Heart left ventricle (tissue), 16 donors: ENCODE measurements at regions not wholly inside any gene's neighbourhood (a gene's known extent, or its start where the extent isn't known, plus 50 kb on each side); places are given as distances from the start of the nearest gene placed in this dataset.

ENCODE experiments used
- ATAC-seq, 4 donors: fragments of 200-7000 bp; cut with Tn5 transposase; one replicate each; pipeline ENCODE4 v1.9.1; 2020 to 2022; ENCODE audit warnings: moderate library complexity in 4 of 4, mild to moderate bottlenecking in 3 of 4, moderate number of reproducible peaks in 1 of 4
- DNase-seq, 5 donors: peaks; one replicate each; pipeline ENCODE4 v3.0.0-alpha.2; 2020
- H3K27ac ChIP-seq, 12 donors: fragments of 200-600 bp; sonication (generic) in 4 of 12; one replicate each; pipeline versions ENCODE4 v1.5.0 to v1.8.0; 2016 to 2022; ENCODE audit warnings: mild to moderate bottlenecking in 2 of 12
- H3K27me3 ChIP-seq, 9 donors: fragments of 200-600 bp; sonication (generic) in 2 of 9; one replicate each; pipeline versions ENCODE4 v1.5.1 to v1.8.0; 2016 to 2022; ENCODE audit warnings: mild to moderate bottlenecking in 3 of 9
- H3K36me3 ChIP-seq, 9 donors: fragments of 200-600 bp; sonication (generic) in 2 of 9; one replicate each; pipeline versions ENCODE4 v1.5.0 to v1.8.0; 2018 to 2022; ENCODE audit warnings: mild to moderate bottlenecking in 2 of 9
- H3K4me1 ChIP-seq, 12 donors: fragments of 200-600 bp; sonication (generic) in 4 of 12; one replicate each; pipeline versions ENCODE4 v1.5.0 to v1.8.0; 2016 to 2022; ENCODE audit warnings: mild to moderate bottlenecking in 3 of 12
- H3K4me3 ChIP-seq, 12 donors: fragments of 200-600 bp; sonication (generic) in 4 of 12; one replicate each; pipeline versions ENCODE4 v1.5.0 to v1.8.0; 2017 to 2022; ENCODE audit warnings: mild to moderate bottlenecking in 9 of 12, moderate library complexity in 4 of 12
- H3K9me3 ChIP-seq, 12 donors: fragments of 200-600 bp; sonication (generic) in 4 of 12; one replicate each; pipeline versions ENCODE4 v1.5.0 to v1.8.0; 2016 to 2022; ENCODE audit warnings: mild to moderate bottlenecking in 1 of 12
- POLR2A ChIP-seq, 2 donors: fragments of 450-650 bp; IDR thresholded peaks; one replicate each; pipeline ENCODE4 v1.6.1; 2017; ENCODE audit warnings: antibody characterized with exemption in 2 of 2, mild to moderate bottlenecking in 2 of 2, moderate library complexity in 2 of 2
- WGBS, 4 donors: extraction: QIAGEN DNeasy Blood & Tissue Kit in 2 of 4; methylation state at CpG; one replicate each; pipeline versions ENCODE4 v1.1.5 to v1.1.7; 2013 to 2018; 5-methylcytosine and 5-hydroxymethylcytosine counted together
- intact Hi-C, 10 donors: fragments of 100-400 bp; cut with DNase I; formaldehyde crosslinking; loops; one replicate each; pipeline versions ENCODE4 v1.11.1 to v1.14.2; 2022
- TF ChIP-seq, protein P1 (sequence below), 12 donors: fragments of 200-600 bp; sonication (generic) in 4 of 12; IDR thresholded peaks; one replicate each; pipeline versions ENCODE4 v1.5.0 to v1.8.0; 2018 to 2022; ENCODE audit warnings: antibody characterized with exemption in 12 of 12, mild to moderate bottlenecking in 5 of 12
- donor health status: ischemic (EF 13 %, LVEDD 7.1; RV severe dilation, severe dysfunction).
- donor health status: healthy with polysubstance abuse.
- donor health status: DM: no; HTN: yes; CAD: no.
- donor health status: DM: no; HTN: no; CAD: no.
- donor health status: ischemic (EF 25% LVEDD 6.9; RV normal size, moderate dysfunction).
- donor health status: ischemic (EF 25% LVEDD 5.7; RV mildly dilated, moderate dysfunction).
- donor health status: healthy.
- donor health status: DM: yes; HTN: yes; CAD: no.
- donor health status: ischemic (EF 35%, LVEDD 5.7; RV mildly dilated, moderate dysfunction).
- donor health status: nonischemic (EF 11% LVEDD 7.7; RV severe dilation, severe dysfunction).
- donor health status: DM: yes; HTN: yes; CAD: no.
- donor health status: PGD.
- donor health status: ischemic (EF 29% LVEDD 5.4; RV normal size, mild dysfunction).
- donor health status: nonischemic (EF 23%, LVEDD 6.1; RV moderate dilation, normal function).

DNA sequence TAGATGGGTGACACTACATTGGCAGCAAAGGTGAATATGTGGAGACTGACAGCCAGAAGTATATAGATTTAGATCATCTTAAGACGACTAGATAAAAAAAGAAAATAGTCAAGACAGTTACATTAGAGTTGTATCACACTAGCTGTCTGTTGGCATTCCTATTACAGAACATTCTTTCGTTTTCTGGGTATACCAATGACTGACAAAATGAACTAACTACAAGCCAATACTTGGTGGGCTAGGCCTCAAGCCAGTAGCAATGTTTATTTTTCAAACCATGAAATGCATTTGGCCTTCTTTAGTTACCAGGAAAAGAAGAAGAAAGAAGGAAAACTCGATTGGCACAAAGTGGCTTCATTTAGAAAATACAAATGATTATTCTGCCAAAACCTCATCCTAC lies 944.9 kb upstream of the ZEB2 start:
- WGBS, 4 donors = 69 to 81% (median 75%) methylated on average over 3 of the region's 3 CpGs
- ATAC-seq (no peak), DNase-seq (no peak)
- Histone ChIP-seq H3K27ac (no peak overlapping the region), H3K4me3 (no peak overlapping the region), H3K27me3 (no peaks in the 10 kb centered on the region), H3K36me3 (no peaks in the 10 kb centered on the region), H3K4me1 (no peaks in the 10 kb centered on the region), H3K9me3 (peaks cover 0 to 2% (median 0%) of the 10 kb centered on the region in 12 donors)
- TF ChIP-seq, protein P1, sequence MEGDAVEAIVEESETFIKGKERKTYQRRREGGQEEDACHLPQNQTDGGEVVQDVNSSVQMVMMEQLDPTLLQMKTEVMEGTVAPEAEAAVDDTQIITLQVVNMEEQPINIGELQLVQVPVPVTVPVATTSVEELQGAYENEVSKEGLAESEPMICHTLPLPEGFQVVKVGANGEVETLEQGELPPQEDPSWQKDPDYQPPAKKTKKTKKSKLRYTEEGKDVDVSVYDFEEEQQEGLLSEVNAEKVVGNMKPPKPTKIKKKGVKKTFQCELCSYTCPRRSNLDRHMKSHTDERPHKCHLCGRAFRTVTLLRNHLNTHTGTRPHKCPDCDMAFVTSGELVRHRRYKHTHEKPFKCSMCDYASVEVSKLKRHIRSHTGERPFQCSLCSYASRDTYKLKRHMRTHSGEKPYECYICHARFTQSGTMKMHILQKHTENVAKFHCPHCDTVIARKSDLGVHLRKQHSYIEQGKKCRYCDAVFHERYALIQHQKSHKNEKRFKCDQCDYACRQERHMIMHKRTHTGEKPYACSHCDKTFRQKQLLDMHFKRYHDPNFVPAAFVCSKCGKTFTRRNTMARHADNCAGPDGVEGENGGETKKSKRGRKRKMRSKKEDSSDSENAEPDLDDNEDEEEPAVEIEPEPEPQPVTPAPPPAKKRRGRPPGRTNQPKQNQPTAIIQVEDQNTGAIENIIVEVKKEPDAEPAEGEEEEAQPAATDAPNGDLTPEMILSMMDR (IDR thresholded peaks at IDR 0.05) = no peak
- TF ChIP-seq POLR2A (IDR thresholded peaks at IDR 0.05) = no peak
- intact Hi-C loops = no loop called here

DNA sequence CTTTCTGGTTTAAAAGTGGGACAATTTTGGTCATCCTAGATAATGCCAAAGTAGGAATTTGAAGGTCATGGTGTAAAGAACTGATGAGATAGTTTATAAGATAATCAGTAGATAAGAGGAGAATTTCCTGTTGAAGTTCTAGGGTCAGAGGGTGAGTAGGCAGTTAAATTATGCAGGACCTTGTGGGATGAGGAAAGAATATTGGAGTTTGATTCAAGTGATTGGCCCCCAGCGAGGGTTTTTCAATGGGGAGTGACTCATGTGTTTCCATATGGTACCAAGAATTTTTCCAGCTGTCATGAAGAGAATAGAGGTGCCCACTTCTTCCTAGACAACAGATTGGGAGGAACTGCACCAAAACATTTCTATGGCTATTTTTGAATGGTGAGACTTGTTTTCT lies 940.2 kb upstream of the ZEB2 start:
- H3K27ac ChIP-seq = no peak overlapping the region
- ATAC-seq = no peak
- no peaks in the 10 kb centered on the region for H3K36me3 ChIP-seq
- no peaks in the 10 kb centered on the region for H3K4me1 ChIP-seq
- H3K4me3 ChIP-seq = no peak overlapping the region
- peaks cover 0 to 12% (median 0%) of the 10 kb centered on the region in 12 donors for H3K9me3 ChIP-seq
- intact Hi-C loops = no loop called here
- TF ChIP-seq POLR2A (IDR thresholded peaks at IDR 0.05) = no peak
- TF ChIP-seq, protein P1 (IDR thresholded peaks at IDR 0.05) = no peak
- DNase-seq = no peak
- WGBS, 4 donors = 58 to 66% (median 64%) methylated on average over 1 of the region's 1 CpG
- no peaks in the 10 kb centered on the region for H3K27me3 ChIP-seq

DNA sequence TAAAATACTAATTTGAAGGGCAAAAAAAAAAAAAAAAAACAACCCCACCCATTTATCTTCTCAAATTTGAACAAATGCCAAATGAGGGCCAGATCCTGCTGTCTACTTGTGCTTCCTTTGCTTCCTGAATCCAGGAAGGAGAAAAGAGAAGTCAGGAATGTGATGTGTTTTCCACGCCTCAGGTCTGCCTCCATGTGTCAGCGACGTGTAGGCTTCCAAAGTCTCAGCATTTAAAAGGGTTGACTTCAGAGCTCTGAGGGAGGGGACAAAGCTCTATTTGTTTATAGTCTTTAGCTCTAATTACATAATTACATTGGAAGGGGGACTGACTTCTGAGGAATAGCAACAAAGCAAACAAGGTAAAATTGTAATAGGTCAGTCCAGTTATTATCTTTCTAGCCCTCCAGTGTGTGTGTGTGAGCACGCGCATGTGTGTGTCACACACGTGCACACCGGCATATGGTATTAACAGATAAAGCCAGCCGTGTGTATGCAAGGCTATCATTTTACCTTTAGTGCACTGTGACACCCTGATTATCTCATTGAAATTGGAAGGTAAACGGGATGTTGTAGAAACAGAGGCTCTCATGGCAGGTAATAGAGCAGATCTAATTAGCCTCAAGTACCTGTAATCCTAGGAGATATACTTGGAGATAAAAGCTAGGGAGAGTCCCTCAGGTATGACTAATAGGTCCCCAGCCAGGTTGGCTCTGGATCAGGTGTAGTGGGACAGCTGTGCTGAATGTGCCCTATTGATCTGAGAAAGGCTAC lies 911.4 kb upstream of the ZEB2 start:
- no peaks in the 10 kb centered on the region for H3K27me3 ChIP-seq
- no peak overlapping the region for H3K4me3 ChIP-seq
- no peak for DNase-seq
- H3K27ac ChIP-seq = no peak overlapping the region
- intact Hi-C loops = no loop called here
- TF ChIP-seq, protein P1 (IDR thresholded peaks at IDR 0.05) = no peak
- no peak for TF ChIP-seq POLR2A (IDR thresholded peaks at IDR 0.05)
- H3K9me3 ChIP-seq = peaks cover 0 to 2% (median 0%) of the 10 kb centered on the region in 12 donors
- ATAC-seq = no peak
- no peaks in the 10 kb centered on the region for H3K36me3 ChIP-seq
- WGBS, 4 donors = 66 to 75% (median 69%) methylated on average over 9 of the region's 9 CpGs
- no peaks in the 10 kb centered on the region for H3K4me1 ChIP-seq

DNA sequence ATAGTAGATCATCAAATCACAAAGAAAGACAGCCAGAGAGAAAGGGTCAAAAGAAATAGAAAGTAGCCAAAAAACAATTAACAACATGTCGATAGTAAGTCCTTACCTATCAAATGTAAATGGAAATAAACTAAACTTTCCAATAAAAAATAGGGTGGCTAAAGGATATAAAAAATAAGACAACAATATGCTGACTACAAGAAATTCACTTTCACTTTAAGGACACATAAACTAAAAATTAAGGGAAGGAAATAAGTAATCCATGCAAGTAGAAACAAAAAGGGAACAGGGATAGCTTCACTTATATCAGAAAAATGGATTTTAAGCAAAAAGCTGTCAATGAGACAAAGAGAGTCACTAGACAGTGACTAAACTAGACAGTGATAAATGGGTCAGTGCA lies 903.9 kb upstream of the ZEB2 start:
- Histone ChIP-seq H3K27me3 (no peaks in the 10 kb centered on the region), H3K9me3 (peaks cover 0 to 25% (median 13%) of the 10 kb centered on the region in 12 donors), H3K4me1 (no peaks in the 10 kb centered on the region), H3K36me3 (no peaks in the 10 kb centered on the region), H3K27ac (no peak overlapping the region), H3K4me3 (no peak overlapping the region)
- 89 to 96% (median 93%) methylated on average over 1 of the region's 1 CpG for WGBS, 4 donors
- ATAC-seq (no peak), DNase-seq (no peak)
- TF ChIP-seq, protein P1 (IDR thresholded peaks at IDR 0.05) = no peak
- no peak for TF ChIP-seq POLR2A (IDR thresholded peaks at IDR 0.05)
- intact Hi-C loops = no loop called here
